ENCODE measurements at regions not wholly inside any gene's neighbourhood (a gene's known extent, or its start where the extent isn't known, plus 50 kb on each side); places are given as distances from the start of the nearest gene placed in this dataset.
"Not testable (repeated sequence)": the region's sequence is repeated elsewhere in the genome, so short reads cannot be mapped to it uniquely, and the experiment has no call there.

GRCh38 chr1:121519042-121519755 lies 334.4 kb downstream of the SRGAP2C start:
- Histone ChIP-seq H3K27ac (no peak overlapping the region), H3K4me1 (ENCODE audit: insufficient read depth) (peaks cover 3% of the 10 kb centered on the region), H3K36me3 (no peaks in the 10 kb centered on the region), H3K9me3 (peaks cover 0 to 8% of the 10 kb centered on the region in 2 donors), H3K27me3 (no peaks in the 10 kb centered on the region), H3K4me3 (no peak overlapping the region)
- TF ChIP-seq EP300 (IDR thresholded peaks at IDR 0.05) (no peak), CTCF (IDR thresholded peaks at IDR 0.05) (no peak), POLR2A (IDR thresholded peaks at IDR 0.05) (no peak)
- intact Hi-C loops (cut with DNase I) = no loop called here
- peak in 1 of 5 donors; percentile 7 for DNase-seq
- WGBS, 3 donors = 1% methylated on average over 60 to 75 of the region's 75 CpGs

GRCh38 chr1:121519756-121520286 lies 335.0 kb downstream of the SRGAP2C start:
- H3K27me3 ChIP-seq; H3K4me1 ChIP-seq (ENCODE audit: insufficient read depth); H3K9me3 ChIP-seq; H3K27ac ChIP-seq; DNase-seq; H3K36me3 ChIP-seq; intact Hi-C loops (cut with DNase I); H3K4me3 ChIP-seq: not testable (repeated sequence)
- 37 to 51% (median 46%) methylated on average over 19 of the region's 19 CpGs for WGBS, 3 donors

GRCh38 chr1:121522061-121522759 lies 337.4 kb downstream of the SRGAP2C start:
- peaks cover 0 to 8% of the 10 kb centered on the region in 2 donors for H3K9me3 ChIP-seq
- DNase-seq = no peak
- no peaks in the 10 kb centered on the region for H3K27me3 ChIP-seq
- H3K4me3 ChIP-seq = no peak overlapping the region
- intact Hi-C loops (cut with DNase I) = no loop called here
- 36 to 55% (median 37%) methylated on average over 5 of the region's 5 CpGs for WGBS, 3 donors
- H3K27ac ChIP-seq = no peak overlapping the region
- no peak for TF ChIP-seq EP300 (IDR thresholded peaks at IDR 0.05)
- TF ChIP-seq POLR2A (IDR thresholded peaks at IDR 0.05) = no peak
- TF ChIP-seq CTCF (IDR thresholded peaks at IDR 0.05) = no peak
- H3K4me1 ChIP-seq (ENCODE audit: insufficient read depth) = peaks cover 3% of the 10 kb centered on the region
- H3K36me3 ChIP-seq = no peaks in the 10 kb centered on the region

GRCh38 chr1:121523112-121523511 lies 338.3 kb downstream of the SRGAP2C start:
- H3K4me1 ChIP-seq (ENCODE audit: insufficient read depth); intact Hi-C loops (cut with DNase I): not testable (repeated sequence)

GRCh38 chr1:121525355-121525754 lies 340.6 kb downstream of the SRGAP2C start:
- Histone ChIP-seq H3K4me3 (no peak overlapping the region), H3K36me3 (no peaks in the 10 kb centered on the region), H3K27me3 (no peaks in the 10 kb centered on the region), H3K9me3 (no peaks in the 10 kb centered on the region), H3K27ac (no peak overlapping the region), H3K4me1 (ENCODE audit: insufficient read depth) (no peaks in the 10 kb centered on the region)
- no peak for DNase-seq
- WGBS, 3 donors = 67 to 81% (median 73%) methylated on average over 4 of the region's 4 CpGs
- no peak for TF ChIP-seq POLR2A (IDR thresholded peaks at IDR 0.05)
- TF ChIP-seq EP300 (IDR thresholded peaks at IDR 0.05) = no peak
- no peak for TF ChIP-seq CTCF (IDR thresholded peaks at IDR 0.05)
- intact Hi-C loops (cut with DNase I) = no loop called here

More at GRCh38 chr1:121523112-121523511, 338.3 kb downstream of the SRGAP2C start:
- not testable (repeated sequence) for H3K27ac ChIP-seq, H3K9me3 ChIP-seq, H3K27me3 ChIP-seq, H3K4me3 ChIP-seq, DNase-seq, H3K36me3 ChIP-seq
- 69 to 77% (median 76%) methylated on average over 4 of the region's 4 CpGs for WGBS, 3 donors

- H3K4me3 ChIP-seq; intact Hi-C loops (cut with DNase I); H3K36me3 ChIP-seq; DNase-seq; H3K4me1 ChIP-seq (ENCODE audit: insufficient read depth); H3K9me3 ChIP-seq; H3K27me3 ChIP-seq; H3K27ac ChIP-seq: not testable (repeated sequence)
Measured at GRCh38 chr1:121528958-121529357, 344.2 kb downstream of the SRGAP2C start.

- DNase-seq; H3K4me3 ChIP-seq; H3K9me3 ChIP-seq; H3K27me3 ChIP-seq; intact Hi-C loops (cut with DNase I); H3K27ac ChIP-seq; H3K36me3 ChIP-seq; H3K4me1 ChIP-seq (ENCODE audit: insufficient read depth): not testable (repeated sequence)
- 15 to 22% (median 16%) methylated on average over 2 of the region's 2 CpGs for WGBS, 3 donors
Measured at GRCh38 chr1:121530026-121530425, 345.3 kb downstream of the SRGAP2C start.

- intact Hi-C loops (cut with DNase I); H3K27me3 ChIP-seq; H3K36me3 ChIP-seq; DNase-seq; H3K4me3 ChIP-seq; H3K27ac ChIP-seq; H3K9me3 ChIP-seq; H3K4me1 ChIP-seq (ENCODE audit: insufficient read depth): not testable (repeated sequence)
- WGBS, 3 donors = 82 to 89% (median 89%) methylated on average over 5 of the region's 5 CpGs
Measured at GRCh38 chr1:121531747-121532146, 347.0 kb downstream of the SRGAP2C start.

Measured in ovary (tissue), 7 donors.